Stomach (tissue), 4 donors: ENCODE measurements at regions not wholly inside any gene's neighbourhood (a gene's known extent, or its start where the extent isn't known, plus 50 kb on each side); places are given as distances from the start of the nearest gene placed in this dataset.

Experiments used
- CTCF ChIP-seq, 7 experiments: fragments of 450-650 bp in 4 of 7; fragments of 200-600 bp in 3 of 7; sonication (generic) in 3 of 7; IDR thresholded peaks; one replicate each; pipeline ENCODE4 v1.5.1; 2016 to 2019; ENCODE audit warnings: antibody characterized with exemption in 7 of 7, control low read depth in 2 of 7, mild to moderate bottlenecking in 1 of 7
- EP300 ChIP-seq: sonication (generic); formaldehyde crosslinking; IDR thresholded peaks from one replicate; pipeline ENCODE4 v1.6.1; 2017; ENCODE audit warnings: antibody characterized with exemption
- POLR2A ChIP-seq, 4 donors: fragments of 450-650 bp; IDR thresholded peaks; one replicate each; pipeline ENCODE4 v1.6.1; 2016; ENCODE audit warnings: antibody characterized with exemption in 4 of 4, control low read depth in 2 of 4, mild to moderate bottlenecking in 1 of 4, moderate library complexity in 1 of 4

GRCh38 chr6:90907931-90908655 lies 321.2 kb upstream of the MAP3K7 start:
- TF ChIP-seq CTCF (IDR thresholded peaks at IDR 0.05) (no peak), POLR2A (IDR thresholded peaks at IDR 0.05) (no peak), EP300 (no peak)
